ENCODE measurements at regions not wholly inside any gene's neighbourhood (a gene's known extent, or its start where the extent isn't known, plus 50 kb on each side); places are given as distances from the start of the nearest gene placed in this dataset.

DNA sequence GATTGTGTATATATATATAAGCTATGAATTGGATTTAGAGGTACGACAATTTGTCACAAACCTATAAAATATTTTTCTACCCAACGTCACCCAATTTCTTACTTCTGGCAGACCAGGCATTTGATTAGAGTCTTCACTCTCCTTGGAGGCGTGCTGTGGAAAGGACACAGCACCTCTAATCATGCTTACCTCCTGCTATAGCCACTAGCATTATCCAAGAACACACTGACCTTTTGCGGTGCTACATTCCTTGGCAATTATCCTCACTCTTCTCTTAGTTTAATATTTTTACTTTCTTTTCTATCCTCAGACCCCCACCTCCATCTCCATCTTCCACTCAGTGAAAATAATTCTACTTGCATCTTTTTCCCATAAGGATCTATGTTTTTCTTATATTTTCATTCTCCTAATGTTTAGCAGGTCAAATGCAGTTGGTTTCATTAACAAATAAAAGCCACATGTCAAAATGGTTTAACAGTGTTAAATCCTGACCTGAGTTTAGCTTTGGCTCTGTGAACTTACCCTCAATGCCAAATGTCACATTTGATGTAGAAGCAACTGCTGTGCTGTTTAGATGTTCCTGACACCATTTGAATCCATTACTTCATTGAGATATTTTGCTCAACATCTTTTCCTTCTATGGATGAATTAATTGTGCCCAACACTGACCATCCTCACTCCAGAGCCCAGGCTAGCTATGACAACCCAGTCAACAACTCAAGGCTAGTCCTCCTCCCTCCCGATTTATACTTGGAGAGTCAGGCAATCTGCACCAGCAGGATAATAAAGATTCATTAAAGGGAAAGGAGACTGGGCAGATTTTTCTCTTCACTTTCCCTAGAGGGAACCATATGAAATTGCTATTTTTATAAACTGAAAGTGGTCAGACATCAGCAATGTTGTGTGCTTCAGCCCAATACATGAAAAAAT, 240.5 kb downstream of the MREG start:
- no peaks in the 10 kb centered on the region for H3K79me1 ChIP-seq (ENCODE audit: low read depth, low read length)
- 85% methylated on average over 5 of the region's 5 CpGs; no CpG with 5 or more reads in 1 of the 2 experiments for WGBS, 2 experiments (ENCODE audit: extremely low coverage in 1 of 2, insufficient coverage in 1 of 2, insufficient read length in 1 of 2, insufficient replicate concordance in 2 of 2, low coverage in 1 of 2, low lambda C conversion rate in 2 of 2, missing lambda C conversion rate in 1 of 2)
- H3K4ac ChIP-seq (replicated peaks; ENCODE audit: insufficient read length, low read depth, low read length), result no peak overlapping the region
- H3K23me2 ChIP-seq (ENCODE audit: low read depth, low read length), result no peaks in the 10 kb centered on the region
- H3K4me2 ChIP-seq (ENCODE audit: insufficient read depth in 1 of 2, low read depth in 2 of 2, low read length in 2 of 2), result no peak overlapping the region
- H3K27me3 ChIP-seq (replicated peaks in 1 of 4; ENCODE audit: control insufficient read depth in 3 of 4, extremely low read depth in 1 of 4, insufficient read depth in 3 of 4, low read length in 3 of 4), result no peaks in the 10 kb centered on the region
- H2BK20ac ChIP-seq (ENCODE audit: low read length), result no peak overlapping the region
- H2BK120ac ChIP-seq (replicated peaks; ENCODE audit: low read depth, low read length), result no peak overlapping the region
- H3K14ac ChIP-seq (ENCODE audit: insufficient read length), result no peak overlapping the region
- no peak overlapping the region for H3K4me3 ChIP-seq (ENCODE audit: extremely low read depth in 1 of 4, insufficient read depth in 2 of 4, low read depth in 3 of 4, low read length in 4 of 4)
- H4K91ac ChIP-seq (replicated peaks; ENCODE audit: insufficient read length, low read length), result no peak overlapping the region
- no peak overlapping the region for H2AFZ ChIP-seq (ENCODE audit: low read length)
- no peak overlapping the region for H2BK12ac ChIP-seq (ENCODE audit: low read depth, low read length)
- no peak overlapping the region for H4K5ac ChIP-seq (ENCODE audit: insufficient read length, low read depth, low read length)
- no peaks in the 10 kb centered on the region for H4K20me1 ChIP-seq (replicated peaks in 1 of 2; ENCODE audit: control insufficient read depth in 1 of 2, insufficient read depth in 2 of 2, low read length in 2 of 2)
- no peak overlapping the region for H3K56ac ChIP-seq (replicated peaks; ENCODE audit: insufficient read length, low read depth, low read length)
- DNase-seq (ENCODE audit: low read depth in 1 of 2, low spot score in 2 of 2) (no peak), FAIRE-seq (no peak)
- no peak overlapping the region for H3K9ac ChIP-seq (replicated peaks in 1 of 4; ENCODE audit: extremely low read depth in 1 of 4, low read depth in 3 of 4, low read length in 3 of 4)
- H3K9me3 ChIP-seq (ENCODE audit: insufficient read depth in 2 of 2, low read depth in 1 of 2, low read length in 1 of 2), result no peaks in the 10 kb centered on the region
- no peak overlapping the region for H2BK5ac ChIP-seq (ENCODE audit: low read depth, low read length)
- H3K18ac ChIP-seq (ENCODE audit: extremely low read depth, low read length), result no peak overlapping the region
- no peaks in the 10 kb centered on the region for H3K79me2 ChIP-seq (ENCODE audit: control insufficient read depth in 1 of 2, insufficient read depth in 2 of 2, low read length in 2 of 2)
- peaks cover 0 to 5% (median 2%) of the 10 kb centered on the region in 4 experiments; a peak in 3 of 7 replicates for H3K4me1 ChIP-seq (replicated peaks in 1 of 4; ENCODE audit: control insufficient read depth in 3 of 4, insufficient read depth in 4 of 4, low read length in 3 of 4)
- ChIA-PET CTCF (ENCODE audit: partially characterized antibody) (interaction anchor here (0.6 to 1.7 kb wide), 3 partner anchors 12 to 327 kb away, joined by 3 to 5 read pairs (median 3); no protein-coding TSS in a partner anchor), POLR2A (ENCODE audit: partially characterized antibody) (no interaction called here)
- H2BK15ac ChIP-seq (ENCODE audit: low read length), result no peak overlapping the region
- H3K27ac ChIP-seq (ENCODE audit: low read depth, low read length), result no peak overlapping the region
- no peaks in the 10 kb centered on the region for H3K36me3 ChIP-seq (ENCODE audit: control insufficient read depth in 2 of 4, insufficient read depth in 4 of 4, low read length in 3 of 4)
- H2AK5ac ChIP-seq (ENCODE audit: low read depth, low read length), result no peak overlapping the region
- no peak overlapping the region for H3K23ac ChIP-seq (ENCODE audit: insufficient read length)
- no peak for TF ChIP-seq GTF2F1 (IDR thresholded peaks at IDR 0.05; ENCODE audit: borderline replicate concordance, low read depth, low read length)
- H4K8ac ChIP-seq (ENCODE audit: extremely low read depth, insufficient read depth, low read length), result no peak overlapping the region

Measured in H1 (cell line).